ENCODE measurements at regions not wholly inside any gene's neighbourhood (a gene's known extent, or its start where the extent isn't known, plus 50 kb on each side); places are given as distances from the start of the nearest gene placed in this dataset.

DNA sequence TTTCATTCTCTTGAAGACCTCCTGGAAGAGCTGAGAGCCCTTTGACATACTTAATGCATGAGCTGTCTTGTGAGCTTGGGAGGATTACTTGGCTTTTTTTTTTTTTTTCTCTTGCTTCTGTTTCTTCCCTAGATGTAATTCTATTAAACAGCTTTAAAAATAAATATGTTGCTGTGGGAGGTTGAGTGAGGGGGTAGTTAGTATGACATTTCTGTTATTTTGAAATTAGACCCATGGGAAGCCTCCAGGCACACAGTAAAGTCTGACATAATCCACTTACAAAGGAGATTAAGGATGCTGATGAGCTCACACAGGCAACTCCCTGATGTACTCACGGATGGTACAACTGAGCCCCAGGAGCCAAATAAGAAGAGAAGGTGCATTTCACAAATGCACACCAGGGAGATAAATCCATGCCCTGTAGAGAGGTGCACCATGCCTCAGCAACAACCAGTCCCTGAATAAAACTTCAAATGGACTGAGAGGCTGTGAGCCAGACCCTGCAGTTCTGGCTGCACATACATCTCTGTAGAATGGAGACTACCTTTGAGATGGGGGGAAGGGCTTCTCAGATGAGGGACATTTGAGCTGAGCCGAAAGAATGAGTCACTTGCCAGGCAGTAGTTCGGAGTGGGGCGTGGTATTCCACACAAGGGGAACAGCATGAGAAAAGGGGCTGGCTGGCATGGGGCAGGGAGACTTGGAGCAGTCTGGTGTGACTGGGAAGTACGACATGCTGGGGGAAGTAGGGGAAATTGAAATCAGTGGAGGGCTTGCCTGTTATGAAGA is 68.7 kb downstream of the ACTL7B start:
- H3K27ac ChIP-seq: no peak overlapping the region
- TF ChIP-seq, protein P1, sequence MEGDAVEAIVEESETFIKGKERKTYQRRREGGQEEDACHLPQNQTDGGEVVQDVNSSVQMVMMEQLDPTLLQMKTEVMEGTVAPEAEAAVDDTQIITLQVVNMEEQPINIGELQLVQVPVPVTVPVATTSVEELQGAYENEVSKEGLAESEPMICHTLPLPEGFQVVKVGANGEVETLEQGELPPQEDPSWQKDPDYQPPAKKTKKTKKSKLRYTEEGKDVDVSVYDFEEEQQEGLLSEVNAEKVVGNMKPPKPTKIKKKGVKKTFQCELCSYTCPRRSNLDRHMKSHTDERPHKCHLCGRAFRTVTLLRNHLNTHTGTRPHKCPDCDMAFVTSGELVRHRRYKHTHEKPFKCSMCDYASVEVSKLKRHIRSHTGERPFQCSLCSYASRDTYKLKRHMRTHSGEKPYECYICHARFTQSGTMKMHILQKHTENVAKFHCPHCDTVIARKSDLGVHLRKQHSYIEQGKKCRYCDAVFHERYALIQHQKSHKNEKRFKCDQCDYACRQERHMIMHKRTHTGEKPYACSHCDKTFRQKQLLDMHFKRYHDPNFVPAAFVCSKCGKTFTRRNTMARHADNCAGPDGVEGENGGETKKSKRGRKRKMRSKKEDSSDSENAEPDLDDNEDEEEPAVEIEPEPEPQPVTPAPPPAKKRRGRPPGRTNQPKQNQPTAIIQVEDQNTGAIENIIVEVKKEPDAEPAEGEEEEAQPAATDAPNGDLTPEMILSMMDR (IDR thresholded peaks at IDR 0.05): no peak
- no peak for TF ChIP-seq ZFX (IDR thresholded peaks at IDR 0.05; ENCODE audit: borderline replicate concordance)

DNA sequence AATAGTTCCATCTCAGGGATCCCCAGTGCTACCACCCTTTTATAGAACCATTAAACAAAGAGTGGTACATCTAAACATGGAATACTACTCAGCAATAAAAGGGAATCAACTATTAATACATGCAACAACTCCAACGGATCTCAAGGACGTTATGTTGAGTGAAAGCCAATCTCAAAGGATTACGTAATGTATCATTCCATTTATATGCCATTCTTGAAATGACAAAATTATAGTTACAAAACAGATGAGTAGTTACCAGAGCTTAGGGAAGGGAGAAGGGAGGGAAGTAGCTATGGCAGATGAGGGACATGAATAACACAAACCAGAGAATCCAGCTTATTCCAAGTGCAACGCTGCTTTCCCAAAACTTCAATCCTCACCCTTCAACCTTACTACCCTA is 69.5 kb downstream of the ACTL7B start:
- no peak for TF ChIP-seq ZFX (IDR thresholded peaks at IDR 0.05; ENCODE audit: borderline replicate concordance)
- TF ChIP-seq, protein P1 (IDR thresholded peaks at IDR 0.05): no peak
- no peak overlapping the region for H3K27ac ChIP-seq

DNA sequence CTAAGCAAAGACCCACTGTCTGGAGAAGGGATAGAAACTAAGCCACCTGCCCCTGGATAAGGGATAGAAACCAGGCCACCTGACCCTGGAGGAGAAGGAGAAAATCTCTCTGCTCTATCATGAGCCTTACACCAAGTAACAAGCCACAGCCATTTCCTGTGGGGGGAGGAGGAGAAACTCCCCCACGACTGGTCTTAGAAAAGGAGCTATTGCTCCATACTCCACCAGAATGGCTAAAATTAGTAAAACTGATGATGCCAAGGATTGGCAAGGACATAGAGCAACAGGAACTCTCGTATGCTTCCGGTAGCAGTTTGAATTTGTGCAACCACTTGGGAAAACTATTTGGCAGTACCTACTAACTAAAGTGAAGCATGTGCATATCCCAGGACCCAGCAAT is 70.8 kb downstream of the ACTL7B start:
- no peak overlapping the region for H3K27ac ChIP-seq
- TF ChIP-seq ZFX (IDR thresholded peaks at IDR 0.05; ENCODE audit: borderline replicate concordance): no peak
- TF ChIP-seq, protein P1 (IDR thresholded peaks at IDR 0.05): no peak

DNA sequence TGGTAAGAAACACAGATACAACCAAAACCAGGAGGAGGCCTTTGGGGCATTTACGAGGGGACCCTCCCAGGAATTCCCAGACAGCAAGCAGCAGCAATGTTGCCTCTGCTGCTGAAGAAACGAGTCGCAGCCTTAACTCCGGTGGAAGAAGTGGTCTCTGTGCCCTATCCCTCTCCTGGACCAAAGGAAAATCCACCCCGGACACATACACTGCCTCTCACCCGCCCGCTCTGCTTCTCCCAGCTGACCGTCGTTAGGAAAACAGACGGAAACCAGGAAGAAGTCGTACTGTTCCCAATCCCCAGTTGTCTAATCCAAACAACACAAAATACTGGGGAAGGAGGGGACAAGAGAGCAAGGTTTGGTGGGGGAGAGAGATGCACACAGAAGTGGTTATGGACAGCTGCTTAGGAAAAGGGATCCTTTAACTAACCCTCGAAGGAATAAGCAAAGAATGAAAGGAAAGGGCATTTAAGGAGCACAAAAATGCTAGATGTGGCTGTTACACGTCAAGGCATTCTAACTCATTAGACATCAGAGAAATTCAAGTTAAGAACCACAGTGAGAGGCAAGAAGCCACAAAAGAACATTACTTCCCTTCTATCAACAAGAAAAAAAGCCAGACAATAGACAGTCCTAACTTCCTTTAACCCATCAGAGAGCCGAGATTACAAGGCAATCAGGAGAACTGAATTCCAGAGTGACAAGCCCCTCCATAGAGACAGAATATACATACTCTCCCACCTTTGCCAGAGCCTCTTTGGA is 71.9 kb downstream of the ACTL7B start:
- TF ChIP-seq, protein P1 (IDR thresholded peaks at IDR 0.05): no peak
- no peak for TF ChIP-seq ZFX (IDR thresholded peaks at IDR 0.05; ENCODE audit: borderline replicate concordance)
- H3K27ac ChIP-seq: no peak overlapping the region

DNA sequence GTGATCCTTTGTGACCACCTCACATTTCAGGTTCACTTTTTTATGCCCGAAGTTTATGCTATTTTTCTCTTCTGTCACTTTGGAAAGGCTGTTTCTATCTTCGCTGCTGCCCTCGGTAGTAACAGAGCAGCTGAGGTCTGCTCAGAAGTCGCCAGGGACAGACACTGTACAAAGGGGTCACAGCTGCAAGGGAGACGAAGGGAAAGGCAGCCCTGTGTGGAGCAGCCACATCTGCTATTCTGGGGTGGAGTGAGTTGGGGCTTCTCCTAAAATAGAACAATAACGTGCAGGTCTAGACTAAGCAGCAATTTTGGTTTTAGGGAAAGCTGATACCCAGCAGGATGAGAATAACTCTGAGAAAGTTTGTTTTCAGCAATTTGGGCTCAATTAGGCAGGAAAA is 72.5 kb downstream of the ACTL7B start:
- no peak overlapping the region for H3K27ac ChIP-seq
- no peak for TF ChIP-seq ZFX (IDR thresholded peaks at IDR 0.05; ENCODE audit: borderline replicate concordance)
- TF ChIP-seq, protein P1 (IDR thresholded peaks at IDR 0.05): no peak

DNA sequence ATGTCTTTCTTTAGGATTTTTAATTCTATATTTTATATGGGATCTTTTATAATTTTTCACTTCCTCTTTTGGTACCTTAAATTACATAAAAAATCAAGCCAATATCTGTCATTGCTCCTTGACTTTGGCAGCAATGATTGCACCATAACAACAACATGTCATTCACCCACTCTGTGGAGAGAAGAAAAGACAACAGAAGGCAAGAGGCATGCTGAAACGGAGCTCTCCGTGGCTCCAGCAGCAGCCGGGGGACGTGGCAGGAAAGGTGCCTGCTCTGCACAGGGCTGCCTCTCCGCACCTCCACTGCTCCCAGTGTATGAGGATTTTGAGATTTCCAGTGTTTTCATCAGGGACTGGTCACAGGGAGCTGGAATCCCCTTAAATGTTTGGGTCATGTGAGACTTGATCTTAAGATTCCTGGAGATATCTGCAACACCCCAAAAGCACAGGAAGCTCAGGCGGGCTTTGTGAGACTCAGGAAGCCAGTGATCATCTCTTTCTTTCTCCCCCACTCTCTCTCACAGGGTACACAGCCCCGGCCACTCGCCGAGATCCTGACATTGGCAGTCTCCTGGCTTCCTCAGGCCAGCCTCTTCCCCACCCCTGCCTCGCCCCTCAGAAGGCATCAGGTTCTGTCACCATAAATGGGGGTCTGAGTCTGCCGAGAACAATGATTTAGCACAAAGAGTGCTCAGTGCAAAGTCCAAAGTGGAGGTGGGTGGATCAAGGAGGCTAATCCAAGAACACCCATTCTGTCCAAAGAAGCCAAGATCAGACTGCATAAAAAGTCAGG is 74.6 kb downstream of the ACTL7B start:
- TF ChIP-seq ZFX (IDR thresholded peaks at IDR 0.05; ENCODE audit: borderline replicate concordance): no peak
- TF ChIP-seq, protein P1 (IDR thresholded peaks at IDR 0.05): no peak
- H3K27ac ChIP-seq: no peak overlapping the region

Measured in 22Rv1 (cell line).